Large intestine (tissue), 3 donors: ENCODE measurements at regions not wholly inside any gene's neighbourhood (a gene's known extent, or its start where the extent isn't known, plus 50 kb on each side); places are given as distances from the start of the nearest gene placed in this dataset.
A peak's percentile ranks its signal among the peaks of the same experiment; 100 is the strongest.

Experiments
- DNase-seq, 2 donors: peaks; one replicate each; pipeline versions ENCODE4 v3.0.0 to v3.0.0-alpha.2; 2013
- H3K27ac ChIP-seq: one replicate; pipeline ENCODE4 v1.5.1; 2013; ENCODE audit warnings: low read length
- H3K27me3 ChIP-seq: 2 replicates; pipeline ENCODE4 v1.6.1; 2013; ENCODE audit warnings: low read length; ENCODE audit not compliant: control insufficient read depth, insufficient read depth
- H3K36me3 ChIP-seq: 2 replicates; pipeline ENCODE4 v1.6.1; 2013; ENCODE audit warnings: low read length; ENCODE audit not compliant: control insufficient read depth, insufficient read depth
- H3K4me1 ChIP-seq: one replicate; pipeline ENCODE4 v1.6.1; 2013; ENCODE audit warnings: low read length; ENCODE audit not compliant: control insufficient read depth, insufficient read depth
- H3K4me3 ChIP-seq: one replicate; pipeline ENCODE4 v1.5.1; 2013; ENCODE audit warnings: low read length
- H3K9me3 ChIP-seq: one replicate; pipeline ENCODE4 v1.6.1; 2013; ENCODE audit warnings: mild to moderate bottlenecking, low read depth, low read length, moderate library complexity; ENCODE audit not compliant: control insufficient read depth
- WGBS: methylation state at CpG from one replicate; pipeline ENCODE4 v1.1.5; 2013; ENCODE audit warnings: low lambda C conversion rate; ENCODE audit not compliant: insufficient coverage; 5-methylcytosine and 5-hydroxymethylcytosine counted together

DNA sequence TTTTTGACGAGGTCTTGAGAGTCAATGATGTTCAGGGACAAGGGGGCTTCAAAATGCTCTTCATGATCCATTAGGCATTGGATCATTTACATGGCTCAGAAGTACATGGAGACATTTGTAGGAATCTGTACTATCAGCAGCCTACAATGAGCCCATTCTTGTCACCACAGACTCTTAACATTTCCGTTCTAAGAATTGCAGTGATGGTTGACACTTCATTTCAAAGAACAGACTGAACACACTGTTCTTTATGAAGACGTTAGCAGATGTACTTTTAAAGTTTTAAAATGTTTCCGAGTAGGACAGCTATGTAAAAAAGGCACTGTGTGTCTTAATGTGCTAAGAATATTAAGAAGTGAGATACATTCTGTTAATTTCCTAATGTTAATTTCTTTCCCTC lies 97.3 kb upstream of the GOT2 start:
- no peak overlapping the region for H3K27ac ChIP-seq
- no peaks in the 10 kb centered on the region for H3K27me3 ChIP-seq
- DNase-seq: no peak
- H3K36me3 ChIP-seq: no peaks in the 10 kb centered on the region
- no peak overlapping the region for H3K4me3 ChIP-seq
- no peaks in the 10 kb centered on the region for H3K4me1 ChIP-seq
- 80% methylated on average over 1 of the region's 4 CpGs for WGBS
- no peaks in the 10 kb centered on the region for H3K9me3 ChIP-seq

DNA sequence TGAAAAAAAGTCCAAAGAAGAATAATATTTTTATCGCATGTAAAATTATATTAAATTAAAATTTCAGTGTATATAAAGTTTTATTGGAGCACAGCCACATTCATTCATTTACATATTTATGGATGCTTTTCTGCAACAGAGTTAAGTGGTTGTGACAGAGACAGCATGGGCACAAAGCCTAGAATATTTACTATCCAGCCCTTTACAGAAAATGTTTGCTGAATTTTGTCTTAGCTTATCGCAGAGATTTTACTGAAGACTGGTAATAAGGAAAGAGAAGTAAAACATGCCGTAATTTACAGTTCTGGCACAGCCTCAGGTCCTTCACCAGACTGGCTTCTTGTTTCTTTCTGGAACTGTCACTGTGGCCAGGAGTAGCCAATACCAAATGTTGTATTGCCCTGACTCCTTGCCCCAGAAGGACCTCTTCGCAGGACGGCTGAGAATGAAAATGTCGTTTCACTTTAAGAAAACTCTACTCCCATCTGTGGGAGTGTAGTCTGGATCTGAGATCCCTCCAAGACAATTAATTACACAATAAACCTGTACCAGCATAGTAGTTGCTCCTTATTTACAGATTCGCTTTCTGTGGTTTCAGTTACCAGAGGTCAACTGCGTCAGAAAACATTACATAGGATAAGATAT lies 94.9 kb upstream of the GOT2 start:
- no peaks in the 10 kb centered on the region for H3K27me3 ChIP-seq
- no peaks in the 10 kb centered on the region for H3K36me3 ChIP-seq
- H3K4me1 ChIP-seq: no peaks in the 10 kb centered on the region
- H3K27ac ChIP-seq: no peak overlapping the region
- H3K4me3 ChIP-seq: no peak overlapping the region
- H3K9me3 ChIP-seq: no peaks in the 10 kb centered on the region
- no peak for DNase-seq
- 60% methylated on average over 1 of the region's 8 CpGs for WGBS

DNA sequence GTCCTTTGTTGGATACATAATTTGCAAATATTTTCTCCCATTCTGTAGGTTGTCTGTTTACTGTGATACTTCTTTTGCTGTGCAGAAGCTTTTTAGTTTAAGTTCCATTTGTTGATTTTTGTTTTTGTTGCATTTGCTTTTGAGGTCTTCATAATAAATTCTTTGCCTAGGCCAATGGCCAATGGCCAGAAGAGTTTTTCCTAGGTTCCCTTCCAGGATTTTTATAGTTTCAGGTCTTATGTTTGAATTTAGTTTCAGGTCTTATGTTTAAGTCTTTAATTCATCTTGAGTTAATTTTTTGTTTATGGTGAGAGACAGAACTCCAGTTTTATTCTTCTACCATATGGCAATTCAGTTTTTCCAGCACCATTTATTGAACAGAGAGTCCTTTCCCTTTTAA lies 90.1 kb upstream of the GOT2 start:
- Histone ChIP-seq H3K9me3 (no peaks in the 10 kb centered on the region), H3K27ac (no peak overlapping the region), H3K36me3 (no peaks in the 10 kb centered on the region), H3K27me3 (no peaks in the 10 kb centered on the region), H3K4me1 (no peaks in the 10 kb centered on the region), H3K4me3 (no peak overlapping the region)
- DNase-seq: no peak

DNA sequence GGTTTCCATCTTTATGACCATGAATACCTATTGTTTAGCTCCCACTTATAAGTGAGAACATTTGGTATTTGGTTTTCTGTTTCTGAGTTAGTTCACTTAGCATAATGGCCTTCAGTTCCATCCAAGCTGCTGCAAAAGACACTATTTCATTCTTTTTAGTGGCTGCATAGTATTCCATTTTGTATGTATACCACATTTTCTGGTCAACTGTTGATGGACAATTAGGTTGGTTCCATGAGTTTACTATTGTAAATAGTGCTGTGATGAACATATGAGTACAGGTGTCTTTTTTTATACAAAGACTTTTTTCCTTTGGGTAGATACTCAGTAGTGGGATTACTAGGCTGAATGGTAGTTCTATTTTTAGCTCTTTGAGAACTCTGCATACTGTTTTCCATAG lies 87.8 kb upstream of the GOT2 start:
- H3K27me3 ChIP-seq: no peaks in the 10 kb centered on the region
- H3K9me3 ChIP-seq: no peaks in the 10 kb centered on the region
- H3K4me1 ChIP-seq: no peaks in the 10 kb centered on the region
- DNase-seq: no peak
- no peaks in the 10 kb centered on the region for H3K36me3 ChIP-seq
- H3K27ac ChIP-seq: no peak overlapping the region
- H3K4me3 ChIP-seq: no peak overlapping the region

DNA sequence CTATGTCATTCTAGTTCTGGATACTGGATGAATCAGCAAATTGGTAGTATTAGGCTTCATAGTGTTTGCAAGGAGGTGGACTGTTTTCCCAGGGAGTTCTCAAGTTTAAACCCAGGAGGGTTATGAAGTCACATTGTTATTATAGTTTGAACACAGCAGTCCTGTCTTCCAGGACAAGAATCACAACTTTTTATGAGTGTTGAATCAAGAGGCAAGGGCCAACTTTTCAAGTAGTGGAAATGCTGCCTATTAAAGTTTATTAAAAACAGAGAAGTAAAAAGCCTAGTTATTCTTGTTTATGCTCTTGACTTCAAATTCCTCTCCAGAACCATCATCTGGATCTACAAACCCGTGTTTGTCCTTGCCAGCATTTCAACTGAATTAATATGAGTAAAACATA lies 86.3 kb upstream of the GOT2 start:
- no peaks in the 10 kb centered on the region for H3K9me3 ChIP-seq
- no peak overlapping the region for H3K27ac ChIP-seq
- DNase-seq: no peak
- WGBS: no CpG with 5 or more reads among the region's 1 CpG
- no peaks in the 10 kb centered on the region for H3K4me1 ChIP-seq
- no peaks in the 10 kb centered on the region for H3K27me3 ChIP-seq
- H3K36me3 ChIP-seq: no peaks in the 10 kb centered on the region
- H3K4me3 ChIP-seq: no peak overlapping the region

DNA sequence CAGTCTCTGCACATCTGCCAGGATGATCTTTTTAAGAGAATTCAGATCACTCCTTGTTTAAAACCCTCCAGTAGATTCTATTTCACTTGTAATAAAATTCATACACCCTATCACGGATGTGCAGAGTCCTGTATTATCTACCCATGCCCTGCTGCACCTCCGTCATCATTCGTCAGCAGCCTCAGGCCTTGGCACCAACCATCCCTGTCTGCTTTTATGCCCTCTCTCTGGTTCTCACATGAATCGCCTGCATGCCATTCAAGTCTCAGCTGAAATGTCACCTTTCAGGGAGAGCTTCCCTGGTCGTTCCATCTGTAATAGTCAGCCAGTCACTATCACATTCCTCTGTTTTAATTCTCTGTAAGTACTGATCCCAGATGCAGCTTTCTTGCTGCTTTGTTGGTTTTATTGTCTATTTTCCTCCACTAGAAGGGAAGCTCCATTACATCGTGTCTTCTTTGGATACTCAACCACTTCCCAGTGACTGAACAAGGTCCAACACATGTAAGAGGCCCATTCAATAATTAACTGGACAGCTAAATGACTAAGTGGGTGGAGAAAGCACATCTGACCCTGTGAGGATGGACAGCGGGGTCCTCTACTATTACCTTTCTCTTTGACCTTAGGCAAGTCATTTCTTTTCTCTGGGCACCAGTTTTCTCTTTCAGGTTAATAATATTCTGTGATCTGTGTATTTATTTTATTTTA lies 81.2 kb upstream of the GOT2 start:
- Histone ChIP-seq H3K4me1 (no peaks in the 10 kb centered on the region), H3K27ac (no peak overlapping the region), H3K27me3 (no peaks in the 10 kb centered on the region), H3K36me3 (no peaks in the 10 kb centered on the region), H3K9me3 (no peaks in the 10 kb centered on the region), H3K4me3 (no peak overlapping the region)
- DNase-seq: no peak
- WGBS: 100% methylated on average over 1 of the region's 7 CpGs

DNA sequence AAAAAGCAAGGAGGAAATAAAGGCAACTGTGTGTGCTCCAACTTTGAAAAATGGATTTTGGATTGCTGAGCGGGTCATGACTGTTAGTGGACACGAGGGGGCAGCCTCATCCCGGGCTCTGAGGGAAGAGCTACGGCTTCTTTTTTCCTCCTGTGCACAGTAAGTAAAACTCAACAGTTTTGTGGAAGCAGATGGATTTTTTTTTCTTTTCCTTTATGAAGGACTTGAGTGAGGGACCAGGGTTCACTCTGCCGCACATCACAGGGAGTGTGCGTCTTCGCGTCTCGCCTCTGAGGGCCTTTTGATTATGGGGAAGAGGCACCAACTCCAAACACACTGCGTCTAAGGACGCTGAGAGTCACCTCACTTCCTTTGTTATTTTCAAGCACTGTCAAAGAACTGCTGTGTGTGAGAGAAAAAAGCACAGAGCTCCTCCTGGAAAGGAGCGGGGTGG lies 80.3 kb upstream of the GOT2 start:
- WGBS: no CpG with 5 or more reads among the region's 12 CpGs
- no peak overlapping the region for H3K4me3 ChIP-seq

DNA sequence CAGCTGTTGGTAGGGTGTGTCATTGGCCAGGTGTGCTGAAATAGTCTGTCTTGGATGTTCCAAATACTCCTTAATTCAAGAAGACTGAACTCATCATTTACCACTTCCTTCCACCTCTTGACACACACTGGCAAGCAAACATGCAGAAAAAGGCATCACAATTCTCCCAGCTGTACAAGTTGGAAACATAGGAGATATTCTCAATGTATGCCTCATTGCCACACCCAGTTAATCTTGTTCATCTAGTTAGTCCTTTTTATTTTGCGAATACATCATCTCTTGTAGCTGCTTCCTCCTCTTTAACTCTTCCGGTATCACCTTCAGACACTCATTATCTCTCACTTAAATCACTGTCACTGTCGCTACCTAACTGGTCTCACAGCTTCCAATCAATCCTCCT lies 75.1 kb upstream of the GOT2 start:
- no peak for DNase-seq
- H3K27me3 ChIP-seq: no peaks in the 10 kb centered on the region
- H3K27ac ChIP-seq: no peak overlapping the region
- no peak overlapping the region for H3K4me3 ChIP-seq
- H3K9me3 ChIP-seq: no peaks in the 10 kb centered on the region
- no peaks in the 10 kb centered on the region for H3K4me1 ChIP-seq
- WGBS: 100% methylated on average over 2 of the region's 3 CpGs
- no peaks in the 10 kb centered on the region for H3K36me3 ChIP-seq

More for the DNA sequence above, 80.3 kb upstream of the GOT2 start:
- no peak overlapping the region for H3K27ac ChIP-seq
- no peaks in the 10 kb centered on the region for H3K36me3 ChIP-seq
- H3K4me1 ChIP-seq: no peaks in the 10 kb centered on the region
- DNase-seq: peak; percentile 12 to 27
- H3K9me3 ChIP-seq: no peaks in the 10 kb centered on the region
- no peaks in the 10 kb centered on the region for H3K27me3 ChIP-seq

DNA sequence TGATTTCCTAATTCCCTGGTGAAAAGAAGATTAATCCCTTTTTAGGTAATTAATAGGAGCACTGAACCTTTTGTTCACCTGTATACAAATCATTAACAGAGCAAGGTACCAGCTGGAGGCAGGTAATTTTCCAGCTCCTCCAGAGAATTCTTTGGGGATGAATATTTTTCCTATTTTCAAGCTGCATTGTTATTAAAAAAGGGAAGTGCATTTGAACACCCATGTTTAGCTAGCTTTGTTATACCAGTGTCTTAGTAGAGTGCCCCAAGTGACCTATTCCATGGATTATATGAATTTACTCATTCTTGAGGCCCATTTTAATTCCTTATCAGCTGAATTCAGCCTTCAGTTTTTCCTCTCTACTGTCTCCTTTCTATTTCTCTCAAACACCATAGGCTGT lies 73.2 kb upstream of the GOT2 start:
- Histone ChIP-seq H3K27me3 (no peaks in the 10 kb centered on the region), H3K4me3 (no peak overlapping the region), H3K36me3 (no peaks in the 10 kb centered on the region), H3K27ac (no peak overlapping the region), H3K4me1 (no peaks in the 10 kb centered on the region), H3K9me3 (no peaks in the 10 kb centered on the region)
- DNase-seq: no peak

DNA sequence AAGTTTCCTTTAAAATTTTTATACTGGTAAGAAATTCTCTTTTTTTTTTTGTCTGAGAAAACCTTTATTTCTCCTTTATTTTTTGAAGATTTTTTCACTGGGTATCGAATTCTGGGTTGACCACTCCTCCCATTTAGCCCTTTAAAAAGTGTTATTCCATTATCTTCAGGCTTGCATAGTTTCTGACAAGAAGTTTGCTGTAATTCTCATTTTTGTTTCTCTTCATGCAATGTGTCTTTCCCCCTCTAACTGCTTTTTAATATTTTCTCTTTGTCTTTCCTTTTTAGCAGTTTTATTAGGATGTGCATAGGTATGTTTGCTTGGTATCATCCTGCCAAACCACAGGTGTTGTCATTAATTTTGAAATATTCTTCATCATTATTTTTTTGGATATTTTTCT lies 67.7 kb upstream of the GOT2 start:
- no CpG with 5 or more reads among the region's 1 CpG for WGBS

DNA sequence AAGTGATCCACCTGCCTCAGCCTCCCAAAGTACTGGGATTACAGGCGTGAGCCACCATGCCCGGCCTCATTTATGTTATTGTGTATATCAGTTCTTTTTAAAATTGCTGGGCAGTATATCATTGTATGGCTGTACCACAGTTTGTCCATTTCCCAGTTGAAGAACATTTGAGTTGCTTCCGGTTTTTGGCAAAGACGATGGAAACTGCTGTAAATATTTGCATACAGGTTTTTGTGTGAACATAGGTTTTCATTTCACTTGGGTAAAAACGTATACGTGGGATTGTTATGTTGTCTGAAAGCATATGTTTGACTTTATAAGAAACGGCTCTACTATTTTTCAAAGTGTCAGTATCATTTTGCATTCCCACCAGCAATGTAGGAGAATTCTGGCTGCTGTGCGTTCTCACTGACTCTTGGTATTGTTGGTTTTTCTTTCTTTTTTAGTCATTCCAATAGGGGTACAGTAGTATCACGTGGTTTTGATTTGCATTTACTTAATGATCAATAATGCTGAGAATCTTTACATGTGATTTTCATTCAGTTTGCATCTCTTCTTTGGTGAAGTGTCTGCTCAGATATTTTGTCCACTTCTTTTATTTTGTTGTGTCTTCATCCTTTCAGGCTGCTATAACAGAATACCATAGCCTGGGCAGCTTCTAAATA lies 63.2 kb upstream of the GOT2 start:
- Histone ChIP-seq H3K27me3 (no peaks in the 10 kb centered on the region), H3K9me3 (no peaks in the 10 kb centered on the region), H3K4me3 (no peak overlapping the region), H3K27ac (no peak overlapping the region), H3K4me1 (no peaks in the 10 kb centered on the region), H3K36me3 (no peaks in the 10 kb centered on the region)
- no peak for DNase-seq
- WGBS: 76% methylated on average over 2 of the region's 9 CpGs

More for the DNA sequence above, 67.7 kb upstream of the GOT2 start:
- Histone ChIP-seq H3K9me3 (no peaks in the 10 kb centered on the region), H3K27ac (no peak overlapping the region), H3K36me3 (no peaks in the 10 kb centered on the region), H3K27me3 (no peaks in the 10 kb centered on the region), H3K4me1 (no peaks in the 10 kb centered on the region), H3K4me3 (no peak overlapping the region)
- no peak for DNase-seq
